ENCODE measurements at regions not wholly inside any gene's neighbourhood (a gene's known extent, or its start where the extent isn't known, plus 50 kb on each side); places are given as distances from the start of the nearest gene placed in this dataset.

DNA sequence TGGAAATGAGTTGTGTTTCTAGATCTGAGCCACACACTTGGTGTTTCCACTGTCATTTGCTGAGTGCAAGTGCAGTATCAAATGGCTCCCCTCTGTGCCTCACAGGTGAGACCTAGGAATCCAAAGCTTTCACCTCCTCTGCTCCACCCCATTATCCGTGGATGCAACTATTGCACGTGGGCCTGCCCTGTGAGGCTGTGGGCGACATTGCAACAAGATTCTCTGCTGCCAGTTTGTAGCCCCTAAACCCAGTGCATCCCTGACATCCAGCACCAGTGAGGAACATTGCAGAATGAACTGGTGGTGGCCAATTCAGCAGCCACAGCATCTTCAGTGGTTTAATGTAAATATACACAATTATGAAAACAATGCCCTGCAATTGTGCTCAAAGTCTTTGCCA, 115.0 kb upstream of the FOXA2 start:
- H3K4me3 ChIP-seq (replicated peaks in 1 of 2; ENCODE audit: low read depth in 2 of 2, low read length in 2 of 2) = no peak overlapping the region
- no peak for DNase-seq (ENCODE audit: low read depth in 2 of 2)
- no peak for TF ChIP-seq CTCF (IDR thresholded peaks at IDR 0.05; ENCODE audit: low read depth, low read length)

GRCh38 chr20:22700367-22700766, 116.0 kb upstream of the FOXA2 start:
- DNase-seq (ENCODE audit: low read depth in 2 of 2) = peak; percentile 81 to 83
- no peak overlapping the region for H3K4me3 ChIP-seq (replicated peaks in 1 of 2; ENCODE audit: low read depth in 2 of 2, low read length in 2 of 2)
- TF ChIP-seq CTCF (IDR thresholded peaks at IDR 0.05; ENCODE audit: low read depth, low read length) = no peak

GRCh38 chr20:22701679-22702308, 117.4 kb upstream of the FOXA2 start:
- TF ChIP-seq CTCF (IDR thresholded peaks at IDR 0.05; ENCODE audit: low read depth, low read length) = no peak
- no peak overlapping the region for H3K4me3 ChIP-seq (replicated peaks in 1 of 2; ENCODE audit: low read depth in 2 of 2, low read length in 2 of 2)
- no peak for DNase-seq (ENCODE audit: low read depth in 2 of 2)

- no peak for DNase-seq (ENCODE audit: low read depth in 2 of 2)
- TF ChIP-seq CTCF (IDR thresholded peaks at IDR 0.05; ENCODE audit: low read depth, low read length) = no peak
- H3K4me3 ChIP-seq (replicated peaks in 1 of 2; ENCODE audit: low read depth in 2 of 2, low read length in 2 of 2) = no peak overlapping the region
Measured at GRCh38 chr20:22703843-22704242, 119.5 kb upstream of the FOXA2 start.

- DNase-seq (ENCODE audit: low read depth in 2 of 2) = no peak
Measured at GRCh38 chr20:22711971-22712755, 127.8 kb upstream of the FOXA2 start.

DNA sequence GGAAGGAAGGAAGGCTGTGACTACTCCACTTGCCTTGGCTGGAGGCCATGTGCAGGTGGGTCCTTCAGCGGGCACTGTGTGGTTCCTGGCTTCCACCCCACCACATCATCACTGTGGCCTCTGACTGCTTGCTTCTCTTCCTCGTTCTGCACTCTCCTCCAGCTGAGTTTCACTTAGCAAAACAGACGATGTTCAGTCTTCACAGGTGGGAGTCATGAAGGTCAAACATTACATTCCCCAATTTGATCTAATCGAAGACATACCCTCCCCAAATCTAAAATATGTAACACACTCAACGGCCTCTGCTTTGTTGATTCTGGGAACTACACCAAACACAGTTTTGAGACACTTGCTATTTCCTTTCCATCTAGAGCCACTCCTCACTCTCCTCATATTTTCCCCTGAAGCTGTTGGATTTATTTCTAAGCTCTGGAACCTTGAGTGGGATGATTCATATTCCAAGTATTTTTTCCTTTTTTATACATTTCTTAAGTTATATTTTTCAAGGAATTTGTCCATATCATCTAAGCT, 132.5 kb upstream of the FOXA2 start:
- H3K4me3 ChIP-seq (replicated peaks in 1 of 2; ENCODE audit: low read depth in 2 of 2, low read length in 2 of 2) = no peak overlapping the region
- TF ChIP-seq CTCF (IDR thresholded peaks at IDR 0.05; ENCODE audit: low read depth, low read length) = no peak
- peak; percentile 29 to 51 for DNase-seq (ENCODE audit: low read depth in 2 of 2)

More at GRCh38 chr20:22711971-22712755, 127.8 kb upstream of the FOXA2 start:
- TF ChIP-seq CTCF (IDR thresholded peaks at IDR 0.05; ENCODE audit: low read depth, low read length) = no peak
- no peak overlapping the region for H3K4me3 ChIP-seq (replicated peaks in 1 of 2; ENCODE audit: low read depth in 2 of 2, low read length in 2 of 2)
